DMS53 (cell line): ENCODE measurements at regions not wholly inside any gene's neighbourhood (a gene's known extent, or its start where the extent isn't known, plus 50 kb on each side); places are given as distances from the start of the nearest gene placed in this dataset.

Source experiments
- DNase-seq: peaks from one replicate; lab custom pipeline; 2025; lab: John Stamatoyannopoulos, UW

- no peak for DNase-seq
Observed at GRCh38 chr4:19711871-19712270, 539.8 kb upstream of the SLIT2 start.

- DNase-seq: peak; percentile 88
Observed at GRCh38 chr4:19707876-19708275, 543.8 kb upstream of the SLIT2 start.

- no peak for DNase-seq
Observed at GRCh38 chr4:19703391-19703790, 548.3 kb upstream of the SLIT2 start.

GRCh38 chr4:19700992-19701391, 550.7 kb upstream of the SLIT2 start:
- DNase-seq: no peak

GRCh38 chr4:19698961-19699360, 552.7 kb upstream of the SLIT2 start:
- no peak for DNase-seq

- no peak for DNase-seq
Observed at GRCh38 chr4:19694812-19695211, 556.9 kb upstream of the SLIT2 start.

GRCh38 chr4:19693936-19694570, 557.7 kb upstream of the SLIT2 start:
- DNase-seq: peak; percentile 11

- DNase-seq: no peak
Observed at GRCh38 chr4:19689511-19689910, 562.2 kb upstream of the SLIT2 start.

- no peak for DNase-seq
Observed at GRCh38 chr4:19686456-19686855, 565.2 kb upstream of the SLIT2 start.

GRCh38 chr4:19684084-19684483, 567.6 kb upstream of the SLIT2 start:
- peak; percentile 85 for DNase-seq

GRCh38 chr4:19683426-19683825, 568.3 kb upstream of the SLIT2 start:
- DNase-seq: peak; percentile 49

- DNase-seq: no peak
Observed at GRCh38 chr4:19677211-19677610, 574.5 kb upstream of the SLIT2 start.

GRCh38 chr4:19675172-19675811, 576.4 kb upstream of the SLIT2 start:
- no peak for DNase-seq

- DNase-seq: peak; percentile 12
Observed at GRCh38 chr4:19659101-19659500, 592.6 kb upstream of the SLIT2 start.

GRCh38 chr4:19657856-19658255, 593.8 kb upstream of the SLIT2 start:
- DNase-seq: no peak

GRCh38 chr4:19655666-19656065, 596.0 kb upstream of the SLIT2 start:
- no peak for DNase-seq

GRCh38 chr4:19650903-19651864, 600.5 kb upstream of the SLIT2 start:
- no peak for DNase-seq

- DNase-seq: no peak
Observed at GRCh38 chr4:19645589-19645988, 606.1 kb upstream of the SLIT2 start.

GRCh38 chr4:19636451-19636850, 615.3 kb upstream of the SLIT2 start:
- no peak for DNase-seq

GRCh38 chr4:19631814-19632213, 619.9 kb upstream of the SLIT2 start:
- no peak for DNase-seq

- no peak for DNase-seq
Observed at GRCh38 chr4:19623866-19624265, 627.8 kb upstream of the SLIT2 start.

GRCh38 chr4:19615086-19615689, 636.5 kb upstream of the SLIT2 start:
- peak; percentile 99 for DNase-seq
